GM12878 (cell line): ENCODE measurements at regions not wholly inside any gene's neighbourhood (a gene's known extent, or its start where the extent isn't known, plus 50 kb on each side); places are given as distances from the start of the nearest gene placed in this dataset.

ENCODE experiments used
- ATAC-seq: fragments of 200-7000 bp; cut with Tn5 transposase; 3 replicates; pipeline ENCODE4 v1.9.1; 2020; ENCODE audit warnings: mild to moderate bottlenecking, moderate library complexity
- BruUV-seq: library from RNA; stranded (reverse); fragments of 400-500 nt; replicated peaks from 2 replicates; lab custom pipeline; 2021; lab: Mats Ljungman, UMichigan
- CTCF ChIA-PET: fragments of 300-600 bp; sonication (Branson Sonifier 250); formaldehyde crosslinking; extraction: SDS; loops from one replicate; lab custom pipeline; 2021; ENCODE audit warnings: inconsistent platforms; lab: Yijun Ruan, JAX
- POLR2A ChIA-PET: fragments of 350-600 bp; formaldehyde crosslinking; extraction: SDS; loops from one replicate; lab custom pipeline; 2021; ENCODE audit warnings: inconsistent platforms; lab: Charles Lee
- RAD21 ChIA-PET: fragments of 300-600 bp; sonication (Branson Sonifier 250); formaldehyde crosslinking; loops from one replicate; lab custom pipeline; 2023; ENCODE audit warnings: antibody characterized with exemption; ENCODE audit not compliant: unreplicated experiment; lab: Charles Lee
- SMC1A ChIA-PET: fragments of 300-600 bp; sonication (Branson Sonifier 250); formaldehyde crosslinking; loops from one replicate; lab custom pipeline; 2023; ENCODE audit not compliant: unreplicated experiment, uncharacterized antibody; lab: Charles Lee
- DNase-seq: peaks from one replicate; pipeline ENCODE4 v3.0.0-alpha.2; 2011; ENCODE audit warnings: low read depth, low spot score
- FAIRE-seq: peaks from 3 replicates; lab custom pipeline; 2011; peaks lifted over from hg19 to GRCh38; lab: Jason Lieb, UNC
- H2AFZ ChIP-seq: 2 replicates; pipeline ENCODE4 v1.6.0; 2011; ENCODE audit warnings: low read depth, low read length, control low read depth; ENCODE audit not compliant: control insufficient read depth
- H3K27ac ChIP-seq: 2 replicates; pipeline ENCODE4 v1.5.1; 2011; ENCODE audit warnings: control low read depth; ENCODE audit not compliant: control insufficient read depth, insufficient read depth
- H3K27me3 ChIP-seq, 2 experiments: replicated peaks in 1 of 2; 2 replicates each; pipeline versions ENCODE4 v1.6.0 to v1.6.1; 2011; ENCODE audit warnings: low read length in 1 of 2; ENCODE audit not compliant: control insufficient read depth in 2 of 2, insufficient read depth in 2 of 2
- H3K36me3 ChIP-seq, 2 experiments: 2 replicates each; pipeline ENCODE4 v1.5.1; 2011; ENCODE audit warnings: low read length in 1 of 2; ENCODE audit not compliant: control insufficient read depth in 2 of 2, insufficient read depth in 2 of 2
- H3K4me1 ChIP-seq: 2 replicates; pipeline ENCODE4 v1.6.1; 2011; ENCODE audit warnings: mild to moderate bottlenecking, low read length, moderate library complexity, mixed read lengths; ENCODE audit not compliant: control insufficient read depth, insufficient read depth
- H3K4me2 ChIP-seq: 2 replicates; pipeline ENCODE4 v1.6.0; 2011; ENCODE audit warnings: control low read depth; ENCODE audit not compliant: control insufficient read depth, insufficient read depth
- H3K4me3 ChIP-seq: fragments of 200-600 bp; sonication (generic); 2 replicates; pipeline ENCODE4 v1.5.1; 2016
- H3K79me2 ChIP-seq: 2 replicates; pipeline ENCODE4 v1.6.0; 2011; ENCODE audit warnings: low read length; ENCODE audit not compliant: control insufficient read depth, insufficient read depth
- H3K9ac ChIP-seq: 2 replicates; pipeline ENCODE4 v1.8.0; 2011; ENCODE audit warnings: low read length, control low read depth, mixed read lengths; ENCODE audit not compliant: control insufficient read depth, insufficient read depth
- H3K9me3 ChIP-seq: replicated peaks from 3 replicates; pipeline ENCODE4 v1.5.1; 2011; ENCODE audit warnings: mild to moderate bottlenecking, low read length; ENCODE audit not compliant: control insufficient read depth, insufficient read depth
- H4K20me1 ChIP-seq: 2 replicates; pipeline ENCODE4 v1.6.0; 2011; ENCODE audit not compliant: control insufficient read depth, insufficient read depth
- IKZF2 ChIP-seq, 2 experiments: fragments of 450-650 bp; IDR thresholded peaks; 2 replicates each; pipeline ENCODE4 v1.6.1; 2017; ENCODE audit warnings: mild to moderate bottlenecking in 2 of 2, moderate library complexity in 2 of 2
- KAT2A ChIP-seq: conservative IDR thresholded peaks from 2 replicates; pipeline ENCODE4 v1.6.1; 2011; ENCODE audit warnings: low read depth, low read length; ENCODE audit not compliant: control insufficient read depth
- LARP7 ChIP-seq: fragments of 450-650 bp; IDR thresholded peaks from 2 replicates; pipeline ENCODE4 v1.6.1; 2017; ENCODE audit warnings: mild to moderate bottlenecking
- WRNIP1 ChIP-seq: IDR thresholded peaks from 2 replicates; pipeline ENCODE4 v1.6.1; 2011; ENCODE audit warnings: low read depth, low read length, improper control_type of control experiment, borderline replicate concordance
- ZNF687 ChIP-seq: fragments of 450-650 bp; IDR thresholded peaks from 2 replicates; pipeline ENCODE4 v1.6.1; 2017; ENCODE audit warnings: mild to moderate bottlenecking, moderate library complexity
- WGBS: methylation state at CpG from one replicate; pipeline ENCODE4 v1.1.6; 2016; ENCODE audit warnings: low lambda C conversion rate; ENCODE audit not compliant: insufficient replicate concordance, insufficient coverage; ENCODE audit errors: missing lambda C conversion rate; 5-methylcytosine and 5-hydroxymethylcytosine counted together
- in situ Hi-C: fragments of 300-500 bp; cut with MboI; formaldehyde crosslinking; loops from 9 replicates; pipeline ENCODE4 v1.14.3; 2018; ENCODE audit warnings: mixed read lengths
- intact Hi-C: fragments of 100-400 bp; cut with micrococcal nuclease; formaldehyde crosslinking; loops from one replicate; pipeline ENCODE4 v1.14.2; 2022; ENCODE audit not compliant: unreplicated experiment

- no peaks in the 10 kb centered on the region for H3K27me3 ChIP-seq
- H3K9me3 ChIP-seq, result no peaks in the 10 kb centered on the region
- ChIA-PET POLR2A (no interaction called here), CTCF (no interaction called here), RAD21 (no interaction called here), SMC1A (interaction anchor here (1.2 kb wide), 1 partner anchor 8 kb away, joined by 3 read pairs; no protein-coding TSS in a partner anchor)
- DNase-seq, result no peak
- no peak for ATAC-seq
- no peaks in the 10 kb centered on the region for H3K79me2 ChIP-seq
- BruUV-seq, result no TSS peak
- H3K9ac ChIP-seq, result no peak overlapping the region
- no peak overlapping the region for H2AFZ ChIP-seq
- intact Hi-C loops (no loop called here), in situ Hi-C loops (no loop called here)
- no peak overlapping the region for H3K4me2 ChIP-seq
- FAIRE-seq, result no peak
- no peaks in the 10 kb centered on the region for H4K20me1 ChIP-seq
- TF ChIP-seq KAT2A (no peak), IKZF2 (IDR thresholded peaks at IDR 0.05) (0 out of 4 replicates have a peak, but pooled peaks of 1 of the 2 experiments have one; percentile 12), LARP7 (no peak)
- no peak overlapping the region for H3K27ac ChIP-seq
- no peak overlapping the region for H3K4me3 ChIP-seq
- H3K4me1 ChIP-seq, result no peaks in the 10 kb centered on the region
- H3K36me3 ChIP-seq, result no peaks in the 10 kb centered on the region
Observed at GRCh38 chr18:43524260-43524659, 247.0 kb upstream of the SYT4 start.

GRCh38 chr18:43525169-43525568 lies 247.9 kb upstream of the SYT4 start:
- in situ Hi-C loops, result no loop called here
- Histone ChIP-seq H3K36me3 (no peaks in the 10 kb centered on the region), H3K9ac (no peak overlapping the region), H4K20me1 (no peaks in the 10 kb centered on the region), H3K27ac (no peak overlapping the region), H3K4me2 (no peak overlapping the region), H3K9me3 (no peaks in the 10 kb centered on the region), H3K27me3 (no peaks in the 10 kb centered on the region), H3K4me3 (no peak overlapping the region), H3K4me1 (no peaks in the 10 kb centered on the region), H2AFZ (no peak overlapping the region), H3K79me2 (no peaks in the 10 kb centered on the region)
- no TSS peak for BruUV-seq
- FAIRE-seq (no peak), DNase-seq (no peak), ATAC-seq (no peak)
- 3% methylated on average over 2 of the region's 2 CpGs for WGBS
- TF ChIP-seq WRNIP1, result no peak
- TF ChIP-seq ZNF687, result no peak
- POLR2A ChIA-PET, result no interaction called here
- SMC1A ChIA-PET, result interaction anchor here (1.2 kb wide), 1 partner anchor 9 kb away, joined by 3 read pairs; no protein-coding TSS in a partner anchor
- intact Hi-C loops, result no loop called here
- RAD21 ChIA-PET, result no interaction called here
- CTCF ChIA-PET, result interaction anchor here (0.7 to 1.3 kb wide), 2 partner anchors 13 to 14 kb away, joined by 3 read pairs; no protein-coding TSS in a partner anchor
